Hepatocyte (in vitro differentiated cells): ENCODE measurements at regions not wholly inside any gene's neighbourhood (a gene's known extent, or its start where the extent isn't known, plus 50 kb on each side); places are given as distances from the start of the nearest gene placed in this dataset.

Source experiments
- CTCF ChIP-seq: fragments of 200-600 bp; sonication (generic); IDR thresholded peaks from 2 replicates; pipeline ENCODE4 v1.5.1; 2016; ENCODE audit warnings: antibody characterized with exemption, mild to moderate bottlenecking; ENCODE audit not compliant: poor library complexity
- EZH2 ChIP-seq: fragments of 200-600 bp; sonication (generic); IDR thresholded peaks from 2 replicates; pipeline ENCODE4 v1.6.1; 2016; ENCODE audit warnings: antibody characterized with exemption, mild to moderate bottlenecking, borderline replicate concordance
- EZH2phosphoT487 ChIP-seq: fragments of 200-600 bp; sonication (generic); IDR thresholded peaks from one replicate; pipeline ENCODE4 v1.6.1; 2018; ENCODE audit warnings: antibody characterized with exemption, mild to moderate bottlenecking, low read depth, moderate library complexity; ENCODE audit not compliant: unreplicated experiment, severe bottlenecking

DNA sequence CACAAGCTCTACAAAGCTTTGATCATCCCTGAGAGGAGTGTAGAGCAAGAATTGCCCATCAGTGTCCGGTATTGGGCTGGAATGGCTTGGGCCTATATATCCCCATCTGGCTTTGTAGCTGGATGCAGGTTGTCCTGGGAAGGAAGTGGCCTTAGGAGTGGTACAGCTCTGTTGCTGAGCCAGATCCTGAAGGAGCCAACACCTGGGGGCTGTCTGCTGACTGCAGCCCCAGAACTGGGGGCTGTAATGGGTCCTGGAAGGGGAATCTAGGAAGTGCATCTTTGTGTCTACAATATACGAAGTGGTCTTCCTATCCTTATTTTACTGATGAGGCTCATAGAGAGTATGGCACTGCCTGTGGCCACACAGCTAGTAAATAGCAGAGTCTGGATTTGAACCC is 145.9 kb downstream of the CDC5L start:
- no peak for TF ChIP-seq CTCF
- TF ChIP-seq EZH2, result no peak
- no peak for TF ChIP-seq EZH2phosphoT487
